Osteocyte (in vitro differentiated cells): ENCODE measurements at regions not wholly inside any gene's neighbourhood (a gene's known extent, or its start where the extent isn't known, plus 50 kb on each side); places are given as distances from the start of the nearest gene placed in this dataset.

Experiments
- DNase-seq: peaks from one replicate; pipeline ENCODE4 v3.0.0; 2021; ENCODE audit warnings: mixed read lengths; ENCODE audit not compliant: unreplicated experiment; ENCODE audit errors: extremely low spot score
- H3K27ac Mint-ChIP-seq: one replicate; pipeline ENCODE4 v1.8.0; 2021; ENCODE audit warnings: mild to moderate bottlenecking, mixed read lengths; ENCODE audit not compliant: unreplicated experiment
- H3K27me3 Mint-ChIP-seq: one replicate; pipeline ENCODE4 v1.8.0; 2021; ENCODE audit warnings: mixed read lengths; ENCODE audit not compliant: unreplicated experiment
- H3K36me3 Mint-ChIP-seq: one replicate; pipeline ENCODE4 v1.8.0; 2021; ENCODE audit warnings: mixed read lengths; ENCODE audit not compliant: unreplicated experiment
- H3K4me1 Mint-ChIP-seq: one replicate; pipeline ENCODE4 v1.8.0; 2021; ENCODE audit warnings: mixed read lengths; ENCODE audit not compliant: unreplicated experiment
- H3K4me3 Mint-ChIP-seq: one replicate; pipeline ENCODE4 v1.8.0; 2021; ENCODE audit warnings: mild to moderate bottlenecking, moderate library complexity, mixed read lengths; ENCODE audit not compliant: unreplicated experiment
- H3K9me3 Mint-ChIP-seq: one replicate; pipeline ENCODE4 v1.8.0; 2021; ENCODE audit warnings: mixed read lengths; ENCODE audit not compliant: unreplicated experiment
- TF ChIP-seq, protein P1 (sequence below): fragments of 200-600 bp; sonication (generic); IDR thresholded peaks from 2 replicates; pipeline ENCODE4 v1.5.0; 2021; ENCODE audit warnings: antibody characterized with exemption, mild to moderate bottlenecking, moderate library complexity

DNA sequence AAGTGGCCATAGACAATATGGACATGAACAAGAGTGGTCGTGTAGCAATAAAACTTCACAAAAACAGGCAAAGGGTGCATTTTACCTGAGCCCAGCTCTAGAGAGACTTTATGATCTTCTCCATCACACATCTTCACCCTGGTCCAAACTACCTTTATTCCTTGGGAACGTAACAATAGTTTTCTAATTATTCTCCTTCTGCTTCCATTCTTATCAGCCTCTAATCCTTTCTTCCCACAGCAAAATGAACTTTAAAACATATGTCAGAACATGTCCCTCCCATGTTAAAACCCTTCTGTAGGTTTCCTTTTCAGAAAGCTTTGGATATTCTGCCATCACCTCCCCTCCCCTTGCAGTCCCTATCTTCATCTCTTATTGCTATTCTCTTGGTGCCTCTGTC is 395.2 kb upstream of the PLXNA2 start:
- TF ChIP-seq, protein P1, sequence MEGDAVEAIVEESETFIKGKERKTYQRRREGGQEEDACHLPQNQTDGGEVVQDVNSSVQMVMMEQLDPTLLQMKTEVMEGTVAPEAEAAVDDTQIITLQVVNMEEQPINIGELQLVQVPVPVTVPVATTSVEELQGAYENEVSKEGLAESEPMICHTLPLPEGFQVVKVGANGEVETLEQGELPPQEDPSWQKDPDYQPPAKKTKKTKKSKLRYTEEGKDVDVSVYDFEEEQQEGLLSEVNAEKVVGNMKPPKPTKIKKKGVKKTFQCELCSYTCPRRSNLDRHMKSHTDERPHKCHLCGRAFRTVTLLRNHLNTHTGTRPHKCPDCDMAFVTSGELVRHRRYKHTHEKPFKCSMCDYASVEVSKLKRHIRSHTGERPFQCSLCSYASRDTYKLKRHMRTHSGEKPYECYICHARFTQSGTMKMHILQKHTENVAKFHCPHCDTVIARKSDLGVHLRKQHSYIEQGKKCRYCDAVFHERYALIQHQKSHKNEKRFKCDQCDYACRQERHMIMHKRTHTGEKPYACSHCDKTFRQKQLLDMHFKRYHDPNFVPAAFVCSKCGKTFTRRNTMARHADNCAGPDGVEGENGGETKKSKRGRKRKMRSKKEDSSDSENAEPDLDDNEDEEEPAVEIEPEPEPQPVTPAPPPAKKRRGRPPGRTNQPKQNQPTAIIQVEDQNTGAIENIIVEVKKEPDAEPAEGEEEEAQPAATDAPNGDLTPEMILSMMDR = no peak
- Mint-ChIP-seq H3K9me3 (no peaks in the 10 kb centered on the region), H3K4me1 (no peaks in the 10 kb centered on the region), H3K27me3 (peaks cover 6% of the 10 kb centered on the region), H3K36me3 (no peaks in the 10 kb centered on the region), H3K4me3 (no peak overlapping the region), H3K27ac (no peak overlapping the region)
- no peak for DNase-seq

DNA sequence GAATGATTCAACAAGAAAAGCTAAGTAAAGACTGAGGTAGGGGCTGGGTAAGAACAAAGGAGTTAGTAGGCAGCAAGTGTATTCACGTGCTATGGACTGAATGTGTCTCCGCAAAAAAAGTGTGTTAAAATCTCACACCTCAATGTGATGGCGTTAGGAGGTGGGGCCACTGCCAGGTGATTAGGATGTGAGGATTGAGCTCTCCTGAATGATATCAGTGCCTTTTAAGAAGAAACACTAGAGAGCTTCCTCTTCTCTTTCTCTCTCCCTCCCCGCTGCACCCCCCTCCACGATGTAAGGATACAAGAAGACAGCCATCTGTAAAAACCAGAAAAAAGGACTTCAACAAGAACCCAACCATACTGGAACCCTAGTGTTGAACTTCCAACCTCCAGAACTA is 396.1 kb upstream of the PLXNA2 start:
- Mint-ChIP-seq H3K27ac (no peak overlapping the region), H3K4me1 (no peaks in the 10 kb centered on the region), H3K36me3 (no peaks in the 10 kb centered on the region), H3K4me3 (no peak overlapping the region), H3K9me3 (no peaks in the 10 kb centered on the region), H3K27me3 (peaks cover 8% of the 10 kb centered on the region)
- no peak for DNase-seq
- TF ChIP-seq, protein P1 = no peak

DNA sequence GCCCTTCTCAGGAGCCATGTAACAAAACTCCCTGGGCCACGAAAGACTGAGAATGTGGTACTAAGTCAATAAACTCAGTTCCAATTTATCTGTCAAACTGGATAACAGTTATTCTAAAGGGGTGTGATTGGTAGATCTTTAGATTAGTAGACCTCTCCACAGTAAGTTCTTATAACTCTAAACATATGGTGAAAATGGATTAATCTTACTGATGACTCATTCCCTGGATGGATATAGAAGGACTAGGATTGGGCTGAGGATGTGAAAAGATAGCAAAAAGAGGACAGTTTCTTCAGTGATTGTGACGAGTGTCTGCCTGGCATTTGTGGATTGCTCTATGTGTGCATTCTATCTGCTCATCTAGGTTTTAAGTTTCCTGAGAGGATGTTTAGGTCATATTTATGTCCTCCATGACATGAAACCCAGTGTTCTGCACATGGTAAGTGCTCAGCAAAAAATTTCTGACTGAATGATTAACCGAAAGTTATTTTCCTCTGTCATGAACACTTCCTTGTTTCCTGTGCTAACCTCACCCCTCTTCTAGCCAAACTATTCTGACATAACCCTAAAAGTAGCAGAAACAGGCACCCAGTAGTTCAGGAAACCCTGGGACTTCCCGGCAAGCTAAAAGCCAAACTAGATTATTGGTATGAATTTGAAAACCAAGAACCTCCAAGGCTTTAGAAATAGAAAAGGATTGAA is 397.5 kb upstream of the PLXNA2 start:
- no peak overlapping the region for H3K4me3 Mint-ChIP-seq
- H3K36me3 Mint-ChIP-seq = no peaks in the 10 kb centered on the region
- no peak for DNase-seq
- TF ChIP-seq, protein P1 = no peak
- H3K27me3 Mint-ChIP-seq = peaks cover 8% of the 10 kb centered on the region
- H3K9me3 Mint-ChIP-seq = no peaks in the 10 kb centered on the region
- H3K4me1 Mint-ChIP-seq = no peaks in the 10 kb centered on the region
- H3K27ac Mint-ChIP-seq = no peak overlapping the region

DNA sequence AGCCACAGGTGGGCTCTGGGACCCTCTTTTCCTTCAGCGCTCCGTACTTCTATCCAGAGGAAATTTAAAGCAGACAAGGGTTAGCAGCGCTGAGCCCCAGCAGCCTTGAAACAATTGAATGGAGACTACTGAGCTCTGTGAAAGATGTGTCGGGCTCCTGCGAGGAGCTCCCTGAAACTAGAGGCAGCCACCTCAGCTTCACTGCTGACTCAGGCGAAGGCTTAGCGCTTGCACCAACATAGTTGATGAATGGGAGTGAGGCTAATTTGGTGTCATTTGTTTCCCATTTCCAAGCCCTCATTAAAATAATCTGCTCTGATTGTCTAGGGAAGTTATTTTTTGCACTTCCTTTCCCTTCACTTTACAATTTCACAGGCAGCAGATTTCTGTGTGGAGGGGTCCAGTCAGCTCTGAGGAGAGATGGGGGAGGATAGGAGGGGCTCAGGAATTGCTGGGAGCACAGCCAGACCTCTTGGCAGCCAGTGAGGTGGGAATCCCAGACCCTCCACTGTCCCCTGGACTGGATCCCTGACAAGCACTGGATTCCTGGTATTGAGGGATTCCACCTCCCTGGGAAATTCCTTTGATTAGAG is 398.9 kb upstream of the PLXNA2 start:
- H3K27ac Mint-ChIP-seq = no peak overlapping the region

More for the DNA sequence above, 398.9 kb upstream of the PLXNA2 start:
- Mint-ChIP-seq H3K36me3 (no peaks in the 10 kb centered on the region), H3K9me3 (no peaks in the 10 kb centered on the region), H3K4me3 (no peak overlapping the region), H3K27me3 (peaks cover 7% of the 10 kb centered on the region), H3K4me1 (no peaks in the 10 kb centered on the region)
- DNase-seq = no peak
- TF ChIP-seq, protein P1 = no peak
